ENCODE measurements at regions not wholly inside any gene's neighbourhood (a gene's known extent, or its start where the extent isn't known, plus 50 kb on each side); places are given as distances from the start of the nearest gene placed in this dataset.
A peak's percentile ranks its signal among the peaks of the same experiment; 100 is the strongest.

DNA sequence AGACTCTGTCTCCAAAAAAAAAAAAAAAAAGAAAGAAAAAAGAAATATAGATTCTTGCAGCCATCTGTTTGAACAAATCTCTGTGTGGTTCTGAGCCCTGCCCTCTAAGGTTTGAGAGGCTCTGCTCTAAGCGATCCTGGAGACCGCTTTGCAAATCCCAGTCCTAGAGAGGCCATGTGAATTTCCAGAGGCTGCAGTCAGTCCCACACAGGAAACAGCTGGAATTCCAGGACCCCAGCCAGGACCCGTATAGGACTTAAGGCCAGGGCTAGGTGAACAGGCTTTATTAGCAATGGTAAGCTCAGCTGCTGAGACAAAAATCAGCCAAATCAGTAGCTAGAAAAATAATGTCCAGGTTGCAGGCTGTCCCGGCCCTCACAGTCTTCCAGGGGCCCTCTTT, 154.8 kb downstream of the RPS24 start:
- ATAC-seq, result no peak

DNA sequence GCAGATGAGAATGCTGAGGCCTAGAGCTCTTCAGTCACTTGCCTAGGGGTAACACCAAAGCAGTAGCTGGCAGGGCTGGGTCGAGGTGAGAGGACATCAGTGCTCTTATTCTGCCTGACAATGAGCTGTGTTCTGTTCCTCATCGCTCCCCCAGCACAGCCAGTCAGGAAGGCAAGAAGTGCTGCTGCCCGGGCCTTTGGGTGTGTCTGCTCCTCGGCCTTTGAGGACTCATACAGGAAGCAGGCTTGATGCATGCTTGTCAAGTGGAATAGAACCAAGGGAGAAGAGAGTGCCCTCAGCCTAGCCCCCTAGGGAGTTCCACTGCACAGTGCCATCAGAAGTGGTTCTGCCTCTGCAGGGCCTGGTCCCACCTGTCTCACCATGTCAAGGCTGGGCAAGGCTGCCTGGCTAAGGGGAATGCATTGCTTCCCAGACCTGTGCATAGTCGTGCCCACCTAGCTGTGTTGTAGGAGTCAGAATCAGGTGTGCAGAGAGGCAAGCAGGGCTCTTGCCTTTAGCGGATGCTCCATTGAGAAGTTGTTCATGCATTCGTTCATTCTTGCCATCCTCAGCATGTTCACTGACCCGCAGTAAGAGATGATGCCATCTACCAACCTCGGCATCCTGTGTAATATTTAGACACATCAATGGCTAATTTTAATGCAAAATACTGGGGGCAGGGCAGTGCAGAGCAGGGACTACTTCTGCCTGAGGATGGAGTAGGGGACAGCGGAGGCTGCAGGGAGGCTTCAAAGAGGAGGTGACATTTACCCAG, 156.6 kb downstream of the RPS24 start:
- ATAC-seq, result no peak

DNA sequence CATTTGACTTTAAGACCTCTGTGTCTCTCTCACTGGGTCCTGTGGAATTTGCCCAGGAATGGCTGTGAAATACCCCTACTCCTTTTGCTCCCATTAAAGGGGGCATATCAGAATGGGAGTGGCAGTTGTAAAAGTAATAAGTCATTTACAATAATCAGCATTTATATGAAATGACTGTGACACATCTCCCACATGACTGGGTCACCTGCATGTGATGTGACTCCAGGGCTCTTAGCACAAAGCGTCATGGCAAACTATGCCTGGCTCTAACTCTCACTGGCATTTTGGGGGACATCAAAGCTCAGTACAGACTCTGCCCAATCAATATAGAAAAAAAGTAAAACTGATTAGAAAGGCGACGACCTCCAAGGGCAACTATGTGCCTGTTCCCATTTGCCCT, 157.6 kb downstream of the RPS24 start:
- no peak for ATAC-seq

DNA sequence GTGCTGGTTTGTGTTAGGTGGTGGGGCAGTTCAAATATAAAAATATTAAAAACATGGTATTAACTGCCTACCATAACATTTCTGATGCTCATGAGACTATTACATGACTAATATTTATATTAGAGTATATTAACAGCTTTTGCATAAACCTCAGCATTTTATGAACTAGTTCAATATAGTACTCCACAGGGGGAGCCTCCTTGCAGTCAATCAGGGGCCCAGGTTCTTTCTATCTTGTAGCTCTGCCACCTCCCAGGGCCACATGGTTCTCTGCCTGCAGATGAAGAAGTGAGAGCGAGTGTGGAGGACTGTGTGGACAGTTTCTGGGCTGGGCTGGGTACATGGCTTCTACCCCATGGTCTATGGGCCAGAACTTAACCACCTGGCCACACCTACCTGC, 159.5 kb downstream of the RPS24 start:
- no peak for ATAC-seq

DNA sequence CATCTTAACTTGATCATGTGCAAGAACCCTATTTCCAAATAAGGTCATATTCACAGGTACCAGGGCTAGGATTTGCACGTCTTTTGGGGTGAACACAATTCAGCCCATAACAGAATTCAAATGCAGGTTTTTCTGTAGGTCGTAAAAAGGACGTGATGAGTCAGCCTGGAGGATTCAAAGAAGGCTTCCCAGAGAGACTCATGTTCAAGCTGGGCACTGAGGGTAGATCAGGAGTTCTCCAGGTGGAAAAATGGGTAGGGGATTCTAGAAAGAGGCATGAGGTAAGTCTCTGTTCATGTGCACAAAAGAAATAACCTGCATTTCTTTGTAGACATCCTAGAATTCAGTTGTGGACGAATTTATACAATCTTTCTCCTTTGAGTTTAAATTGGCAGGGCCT, 160.4 kb downstream of the RPS24 start:
- ATAC-seq, result no peak

GRCh38 chr10:78194539-78195402, 161.1 kb downstream of the RPS24 start:
- no peak for ATAC-seq

DNA sequence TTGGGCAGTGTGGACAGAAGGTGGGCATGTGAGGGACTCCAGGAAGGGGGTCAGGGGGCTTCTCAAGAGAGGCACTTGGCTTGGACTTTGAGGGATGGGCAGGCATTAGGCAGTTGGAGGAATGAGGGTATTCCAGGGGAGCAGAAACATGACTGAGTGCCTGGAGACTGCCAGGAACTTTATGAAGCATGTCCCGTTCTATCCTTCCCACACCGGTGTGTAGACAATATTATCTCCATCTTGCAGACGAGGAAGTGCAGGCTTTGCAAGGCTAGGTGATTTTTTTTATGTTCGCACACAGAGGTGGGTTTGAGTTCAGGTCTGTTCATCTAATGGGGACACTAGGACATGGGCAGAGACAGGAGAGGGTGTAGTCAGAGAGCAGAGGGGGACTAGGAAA, 162.7 kb downstream of the RPS24 start:
- ATAC-seq, result no peak

- no peak for ATAC-seq
Measured at GRCh38 chr10:78196964-78197363, 163.3 kb downstream of the RPS24 start.

DNA sequence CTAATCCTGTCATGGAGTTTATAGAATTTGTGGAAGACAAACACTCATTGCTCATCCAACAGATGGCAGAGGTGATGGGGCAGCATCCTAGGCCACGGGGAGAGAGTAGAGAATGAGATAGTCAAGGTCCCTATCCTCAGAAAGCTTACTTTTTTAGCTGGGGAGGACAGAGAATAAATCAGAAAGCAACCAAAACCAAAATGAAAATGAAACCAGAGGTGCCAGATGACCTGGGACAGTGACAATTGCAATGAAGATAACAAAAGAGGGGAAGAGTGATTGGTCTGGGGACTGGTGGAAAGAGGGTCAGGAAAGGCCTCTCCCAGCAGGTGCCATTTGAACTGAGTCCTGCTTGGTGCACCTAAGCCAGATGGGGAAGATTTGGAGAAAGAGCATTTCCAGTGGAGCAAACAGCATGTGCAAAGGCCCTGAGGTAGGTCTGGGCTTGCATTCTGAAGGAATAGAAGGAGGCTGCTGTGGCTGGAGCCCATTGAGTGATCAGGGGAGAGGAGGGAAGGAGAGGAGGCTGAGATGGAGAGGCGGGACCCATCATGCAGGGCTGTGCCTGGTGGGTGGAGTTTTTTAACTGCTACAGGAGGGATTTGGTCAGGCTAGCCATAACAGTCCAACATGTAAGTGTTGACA, 164.1 kb downstream of the RPS24 start:
- no peak for ATAC-seq

- ATAC-seq, result no peak
Measured at GRCh38 chr10:78199005-78199725, 165.5 kb downstream of the RPS24 start.

GRCh38 chr10:78199759-78200158, 166.1 kb downstream of the RPS24 start:
- no peak for ATAC-seq

GRCh38 chr10:78200686-78201085, 167.0 kb downstream of the RPS24 start:
- no peak for ATAC-seq

DNA sequence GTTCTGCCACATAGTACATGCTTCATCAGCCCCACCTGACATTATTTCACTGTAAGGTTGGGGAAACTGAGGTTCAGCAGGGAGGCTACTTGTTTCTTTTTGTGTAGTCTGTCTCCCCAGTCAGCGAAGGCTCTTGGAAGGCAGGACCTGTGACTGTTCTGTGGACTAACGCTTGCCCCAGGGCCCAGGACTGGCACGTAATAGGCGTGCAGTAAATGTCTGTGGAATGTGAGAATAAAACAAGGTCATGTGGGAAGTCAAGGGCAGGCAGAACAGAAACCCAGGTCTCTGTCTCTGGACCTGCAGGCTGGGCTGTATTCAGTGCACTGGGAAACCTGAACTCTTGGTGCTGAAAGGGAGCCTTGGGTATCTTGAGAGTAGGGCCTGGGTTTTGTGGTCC, 168.7 kb downstream of the RPS24 start:
- no peak for ATAC-seq

GRCh38 chr10:78203915-78204818, 170.5 kb downstream of the RPS24 start:
- ATAC-seq, result no peak

- peak in 1 of 2 donors; percentile 24 for ATAC-seq
Measured at GRCh38 chr10:78205457-78206016, 171.9 kb downstream of the RPS24 start.

- ATAC-seq, result no peak
Measured at GRCh38 chr10:78207216-78207615, 173.6 kb downstream of the RPS24 start.

GRCh38 chr10:78207776-78208175, 174.1 kb downstream of the RPS24 start:
- ATAC-seq, result no peak

DNA sequence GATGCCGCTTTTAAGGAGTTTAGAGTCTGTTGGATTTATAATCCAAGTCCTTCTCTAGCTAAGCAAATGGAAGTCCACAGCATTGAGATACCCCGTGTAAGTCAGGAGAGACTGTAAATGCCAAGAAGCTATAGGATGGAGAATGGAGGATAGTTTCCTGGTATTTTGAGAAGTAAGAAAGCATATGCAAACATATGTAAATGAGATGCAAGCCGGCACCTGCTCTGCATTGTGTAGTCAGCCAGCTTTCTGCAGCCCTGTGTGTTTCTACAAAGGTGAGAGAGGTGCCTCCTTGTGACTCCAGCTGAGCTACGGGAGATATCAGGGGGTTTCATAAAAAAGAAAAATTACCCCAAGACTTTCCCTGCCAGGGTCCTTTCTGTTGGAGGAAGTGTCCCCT, 176.3 kb downstream of the RPS24 start:
- no peak for ATAC-seq

DNA sequence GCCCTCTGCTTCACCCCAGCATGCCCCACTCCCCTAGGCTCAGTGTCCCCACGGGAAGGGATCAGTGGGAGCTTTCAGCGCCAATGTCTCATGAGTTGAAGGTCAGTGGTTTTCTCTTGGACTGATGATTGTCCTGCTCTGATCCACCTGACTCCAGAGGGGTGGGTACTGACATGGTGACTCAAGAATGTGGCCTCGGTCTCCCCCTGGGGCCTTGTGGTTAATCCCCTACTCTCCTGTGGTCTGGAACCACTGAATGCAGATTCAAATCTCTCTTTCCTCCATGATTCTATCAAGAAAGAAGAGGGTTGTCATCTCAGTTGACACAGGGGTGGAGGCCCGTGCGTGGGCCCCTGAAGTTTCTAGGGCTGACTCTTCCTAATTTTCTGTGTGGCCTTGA, 176.9 kb downstream of the RPS24 start:
- no peak for ATAC-seq

GRCh38 chr10:78210976-78211375, 177.3 kb downstream of the RPS24 start:
- ATAC-seq, result no peak

- no peak for ATAC-seq
Measured at GRCh38 chr10:78211561-78212051, 177.9 kb downstream of the RPS24 start.
